Caco-2 (cell line): ENCODE measurements at regions not wholly inside any gene's neighbourhood (a gene's known extent, or its start where the extent isn't known, plus 50 kb on each side); places are given as distances from the start of the nearest gene placed in this dataset.
A peak's percentile ranks its signal among the peaks of the same experiment; 100 is the strongest.

Experiments used
- BruUV-seq: library from RNA; stranded (reverse); fragments of 400-500 nt; replicated peaks from 2 replicates; lab custom pipeline; 2021; lab: Mats Ljungman, UMichigan
- CTCF ChIA-PET: fragments of 300-600 bp; sonication (Branson Sonifier 250); formaldehyde crosslinking; loops from one replicate; lab custom pipeline; 2022; ENCODE audit warnings: antibody characterized with exemption; lab: Charles Lee
- POLR2A ChIA-PET: fragments of 300-600 bp; sonication (Branson Sonifier 250); formaldehyde crosslinking; loops from one replicate; lab custom pipeline; 2022; ENCODE audit warnings: antibody characterized with exemption; lab: Charles Lee
- DNase-seq, 2 experiments: peaks; one replicate each; pipeline versions ENCODE4 v3.0.0 to v3.0.0-alpha.2; 2020 to 2022
- H3K27me3 ChIP-seq: replicated peaks from 2 replicates; pipeline ENCODE4 v1.6.0; 2011; ENCODE audit warnings: low read length; ENCODE audit not compliant: control insufficient read depth, insufficient read depth
- H3K36me3 ChIP-seq: 2 replicates; pipeline ENCODE4 v1.5.1; 2011; ENCODE audit warnings: low read length; ENCODE audit not compliant: control insufficient read depth, insufficient read depth
- H3K4me1 ChIP-seq: fragments of 250-450 bp; sonication (Bioruptor Pico); 2 replicates; pipeline ENCODE4 v1.5.1; 2020; ENCODE audit warnings: mild to moderate bottlenecking
- H3K4me3 ChIP-seq: 2 replicates; pipeline ENCODE4 v1.5.1; 2011; ENCODE audit warnings: low read depth, mild to moderate bottlenecking, control low read depth, low read length
- H3K9me3 ChIP-seq: fragments of 250-450 bp; sonication (Bioruptor Pico); 2 replicates; pipeline ENCODE4 v1.5.1; 2020; ENCODE audit warnings: mild to moderate bottlenecking, moderate library complexity
- H3K27ac Mint-ChIP-seq: one replicate; pipeline ENCODE4 v1.8.0; 2022; ENCODE audit warnings: mixed read lengths; ENCODE audit not compliant: unreplicated experiment
- H3K27me3 Mint-ChIP-seq: one replicate; pipeline ENCODE4 v1.8.0; 2022; ENCODE audit warnings: mixed read lengths; ENCODE audit not compliant: insufficient read depth, unreplicated experiment
- H3K36me3 Mint-ChIP-seq: one replicate; pipeline ENCODE4 v1.8.0; 2022; ENCODE audit warnings: mild to moderate bottlenecking, mixed read lengths; ENCODE audit not compliant: insufficient read depth, unreplicated experiment
- H3K4me1 Mint-ChIP-seq: one replicate; pipeline ENCODE4 v1.8.0; 2022; ENCODE audit warnings: low read depth, mixed read lengths; ENCODE audit not compliant: unreplicated experiment
- H3K4me3 Mint-ChIP-seq: one replicate; pipeline ENCODE4 v1.8.0; 2022; ENCODE audit warnings: mild to moderate bottlenecking, moderate library complexity, mixed read lengths; ENCODE audit not compliant: unreplicated experiment
- H3K9me3 Mint-ChIP-seq: one replicate; pipeline ENCODE4 v1.8.0; 2022; ENCODE audit warnings: mixed read lengths; ENCODE audit not compliant: unreplicated experiment
- CTCF ChIP-seq, 2 experiments: fragments of 200-600 bp in 1 of 2; IDR thresholded peaks; 1 replicate in 1 of 2; 2 replicates in 1 of 2; pipeline versions ENCODE4 v1.5.1 to v1.8.0; 2011 to 2022; ENCODE audit warnings: antibody characterized with exemption in 1 of 2, control low read depth in 1 of 2, inconsistent platforms in 1 of 2, low read depth in 1 of 2, low read length in 1 of 2, mild to moderate bottlenecking in 1 of 2, moderate library complexity in 1 of 2; ENCODE audit not compliant: insufficient read depth in 1 of 2, severe bottlenecking in 1 of 2, unreplicated experiment in 1 of 2
- intact Hi-C: fragments of 100-400 bp; cut with micrococcal nuclease; formaldehyde crosslinking; loops from one replicate; pipeline ENCODE4 v1.10.0; 2022; ENCODE audit not compliant: unreplicated experiment

- Mint-ChIP-seq H3K9me3 (no peaks in the 10 kb centered on the region), H3K4me1 (no peaks in the 10 kb centered on the region), H3K27me3 (peaks cover 20% of the 10 kb centered on the region), H3K4me3 (no peak overlapping the region), H3K36me3 (no peaks in the 10 kb centered on the region), H3K27ac (no peak overlapping the region)
- no TSS peak for BruUV-seq
- ChIA-PET CTCF (no interaction called here), POLR2A (no interaction called here)
- DNase-seq = no peak
- Histone ChIP-seq H3K4me3 (no peak overlapping the region), H3K36me3 (no peaks in the 10 kb centered on the region), H3K27me3 (no peaks in the 10 kb centered on the region; the same call in none of the 2 replicates), H3K9me3 (no peaks in the 10 kb centered on the region), H3K4me1 (peaks cover 5% of the 10 kb centered on the region; the same call in 1 of the 2 replicates)
- no peak for TF ChIP-seq CTCF (IDR thresholded peaks at IDR 0.05; ENCODE audit: insufficient read depth in 1 of 2, low read depth in 1 of 2, low read length in 1 of 2, severe bottlenecking in 1 of 2, unreplicated experiment in 1 of 2)
- intact Hi-C loops = no loop called here
These were observed 82.1 kb upstream of the PPARA start for GRCh38 chr22:46068181-46068592.

- DNase-seq = no peak
- no peaks in the 10 kb centered on the region for H3K36me3 ChIP-seq
- H3K27ac Mint-ChIP-seq = no peak overlapping the region
- no peak for TF ChIP-seq CTCF (IDR thresholded peaks at IDR 0.05; ENCODE audit: insufficient read depth in 1 of 2, low read depth in 1 of 2, low read length in 1 of 2, severe bottlenecking in 1 of 2, unreplicated experiment in 1 of 2)
- no peaks in the 10 kb centered on the region; the same call in none of the 2 replicates for H3K27me3 ChIP-seq
- CTCF ChIA-PET = no interaction called here
- peaks cover 5% of the 10 kb centered on the region; the same call in 1 of the 2 replicates for H3K4me1 ChIP-seq
- POLR2A ChIA-PET = no interaction called here
- H3K4me1 Mint-ChIP-seq = no peaks in the 10 kb centered on the region
- no TSS peak for BruUV-seq
- no peak overlapping the region for H3K4me3 ChIP-seq
- H3K4me3 Mint-ChIP-seq = peak overlapping the region; percentile 46
- no peaks in the 10 kb centered on the region for H3K36me3 Mint-ChIP-seq
- H3K27me3 Mint-ChIP-seq = peaks cover 20% of the 10 kb centered on the region
- H3K9me3 ChIP-seq = no peaks in the 10 kb centered on the region
- no peaks in the 10 kb centered on the region for H3K9me3 Mint-ChIP-seq
- intact Hi-C loops = no loop called here
These were observed 81.5 kb upstream of the PPARA start for GRCh38 chr22:46068593-46069491.

GRCh38 chr22:46069521-46070214 lies 80.7 kb upstream of the PPARA start:
- H3K9me3 Mint-ChIP-seq = no peaks in the 10 kb centered on the region
- H3K27ac Mint-ChIP-seq = no peak overlapping the region
- BruUV-seq = no TSS peak
- Histone ChIP-seq H3K4me1 (peaks cover 5% of the 10 kb centered on the region; the same call in 1 of the 2 replicates), H3K4me3 (no peak overlapping the region), H3K27me3 (no peaks in the 10 kb centered on the region; the same call in none of the 2 replicates), H3K36me3 (no peaks in the 10 kb centered on the region), H3K9me3 (no peaks in the 10 kb centered on the region)
- no peaks in the 10 kb centered on the region for H3K36me3 Mint-ChIP-seq
- intact Hi-C loops = loop anchor here (5.0 kb wide), 1 partner anchor 43 kb away; no protein-coding TSS in a partner anchor
- TF ChIP-seq CTCF (IDR thresholded peaks at IDR 0.05; ENCODE audit: insufficient read depth in 1 of 2, low read depth in 1 of 2, low read length in 1 of 2, severe bottlenecking in 1 of 2, unreplicated experiment in 1 of 2) = no peak
- ChIA-PET POLR2A (no interaction called here), CTCF (interaction anchor here (1.2 kb wide), 1 partner anchor 57 kb away, joined by 4 read pairs; no protein-coding TSS in a partner anchor)
- peaks cover 20% of the 10 kb centered on the region for H3K27me3 Mint-ChIP-seq
- H3K4me1 Mint-ChIP-seq = no peaks in the 10 kb centered on the region
- peak in 1 of 2 experiments; percentile 9 for DNase-seq
- peak overlapping the region; percentile 46 for H3K4me3 Mint-ChIP-seq
